A549 (cell line): ENCODE measurements at regions not wholly inside any gene's neighbourhood (a gene's known extent, or its start where the extent isn't known, plus 50 kb on each side); places are given as distances from the start of the nearest gene placed in this dataset.

Source experiments
- HMGXB4 ChIP-seq: fragments of 250-450 bp; sonication (Bioruptor Pico); IDR thresholded peaks from 2 replicates; pipeline ENCODE4 v1.5.0; 2021; ENCODE audit warnings: mild to moderate bottlenecking, moderate library complexity, borderline replicate concordance
- NPAS2 ChIP-seq: fragments of 250-450 bp; sonication (Bioruptor Pico); IDR thresholded peaks from 2 replicates; pipeline ENCODE4 v1.8.0; 2022; ENCODE audit warnings: mild to moderate bottlenecking, moderate library complexity, borderline replicate concordance
- POLR2A ChIP-seq: IDR thresholded peaks from 2 replicates; pipeline ENCODE4 v1.6.1; 2012; ENCODE audit warnings: mild to moderate bottlenecking, low read length

GRCh38 chr10:128602183-128602582 is 476.0 kb upstream of the MKI67 start:
- TF ChIP-seq NPAS2 (CRISPR knock-in tag) (no peak), POLR2A (no peak), HMGXB4 (CRISPR knock-in tag) (no peak)
